ENCODE measurements at regions not wholly inside any gene's neighbourhood (a gene's known extent, or its start where the extent isn't known, plus 50 kb on each side); places are given as distances from the start of the nearest gene placed in this dataset.

DNA sequence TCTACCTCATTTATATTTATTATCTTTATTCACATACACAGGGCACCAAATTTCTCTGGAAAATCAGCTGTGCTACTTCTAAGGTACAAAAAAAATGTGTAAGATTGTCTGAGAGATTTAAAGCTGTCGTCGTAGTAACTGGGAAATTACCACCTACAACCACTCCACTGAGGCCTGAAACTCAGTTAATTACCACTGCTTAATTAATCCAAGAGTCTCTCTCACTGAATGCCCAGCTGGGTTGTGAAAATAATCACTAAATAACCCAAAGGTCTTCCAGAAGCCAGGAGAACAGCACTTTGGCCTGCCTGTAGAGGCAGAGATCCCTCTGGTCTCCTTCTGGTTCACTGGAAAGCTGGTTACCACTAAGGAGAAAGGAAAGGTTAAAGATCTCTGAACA, 207.2 kb upstream of the TMPO start:
- TF ChIP-seq CTCF (conservative IDR thresholded peaks at IDR 0.05; ENCODE audit: low read length), result no peak
- no peak for TF ChIP-seq EZH2phosphoT487 (IDR thresholded peaks at IDR 0.05; ENCODE audit: borderline replicate concordance, low read depth, low read length)
